ENCODE measurements at regions not wholly inside any gene's neighbourhood (a gene's known extent, or its start where the extent isn't known, plus 50 kb on each side); places are given as distances from the start of the nearest gene placed in this dataset.

DNA sequence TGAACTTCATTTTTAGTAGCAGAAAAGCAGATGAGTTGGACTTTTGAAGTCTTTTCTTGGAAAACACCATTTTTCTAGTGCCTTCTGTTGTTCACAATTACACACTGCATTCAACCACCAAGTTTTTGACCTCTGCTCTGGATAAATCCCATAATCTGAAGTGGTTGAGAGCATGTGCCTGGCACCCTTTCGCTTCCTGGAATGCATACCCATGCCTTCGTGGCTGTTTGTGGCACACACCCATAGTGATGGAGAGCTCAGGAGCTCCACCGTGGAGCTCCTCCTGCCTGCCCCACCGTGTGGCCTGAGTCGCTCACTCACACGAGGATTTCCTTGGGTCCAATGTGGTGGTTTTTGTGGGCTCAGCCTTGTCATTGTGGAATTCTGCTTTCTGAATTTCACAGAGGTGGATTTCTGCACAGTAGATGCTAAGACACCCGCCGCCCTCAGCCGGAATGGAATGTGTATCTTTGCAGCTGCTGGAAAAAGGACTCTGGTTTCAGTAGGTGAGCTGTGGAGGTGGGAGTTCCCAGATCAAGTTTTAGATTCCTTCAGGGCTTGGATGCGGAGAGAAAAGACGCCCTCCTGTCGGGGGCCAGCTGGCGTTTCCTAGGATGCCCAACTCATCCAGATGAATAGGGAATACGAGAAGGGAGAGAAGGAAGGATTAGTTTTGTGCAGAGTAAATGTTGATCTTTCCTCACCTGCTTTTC, 500.4 kb downstream of the IRX1 start:
- ChIA-PET POLR2A (no interaction called here), CTCF (ENCODE audit: unreplicated experiment) (no interaction called here)
- H4K20me1 ChIP-seq (ENCODE audit: insufficient read depth, low read length) = no peaks in the 10 kb centered on the region
- no peak overlapping the region for H3K27ac ChIP-seq (ENCODE audit: low read depth, low read length, poor library complexity, severe bottlenecking)
- H3K36me3 ChIP-seq (ENCODE audit: insufficient read depth, low read length) = no peaks in the 10 kb centered on the region
- H3K4me1 ChIP-seq (ENCODE audit: insufficient read depth, low read length, poor library complexity, severe bottlenecking) = no peaks in the 10 kb centered on the region
- H3K9me3 ChIP-seq (ENCODE audit: low read length) = no peaks in the 10 kb centered on the region
- no peak overlapping the region for H3K4me3 ChIP-seq (ENCODE audit: low read depth, low read length, poor library complexity, severe bottlenecking)
- no peak for DNase-seq (ENCODE audit: low spot score)
- no peaks in the 10 kb centered on the region for H3K9me2 ChIP-seq (ENCODE audit: insufficient read depth, low read length)
- intact Hi-C loops (cut with micrococcal nuclease; ENCODE audit: unreplicated experiment) = no loop called here
- TF ChIP-seq EZH2phosphoT487 (IDR thresholded peaks at IDR 0.05; ENCODE audit: borderline replicate concordance, low read depth, low read length) = no peak
- TF ChIP-seq, protein P1, sequence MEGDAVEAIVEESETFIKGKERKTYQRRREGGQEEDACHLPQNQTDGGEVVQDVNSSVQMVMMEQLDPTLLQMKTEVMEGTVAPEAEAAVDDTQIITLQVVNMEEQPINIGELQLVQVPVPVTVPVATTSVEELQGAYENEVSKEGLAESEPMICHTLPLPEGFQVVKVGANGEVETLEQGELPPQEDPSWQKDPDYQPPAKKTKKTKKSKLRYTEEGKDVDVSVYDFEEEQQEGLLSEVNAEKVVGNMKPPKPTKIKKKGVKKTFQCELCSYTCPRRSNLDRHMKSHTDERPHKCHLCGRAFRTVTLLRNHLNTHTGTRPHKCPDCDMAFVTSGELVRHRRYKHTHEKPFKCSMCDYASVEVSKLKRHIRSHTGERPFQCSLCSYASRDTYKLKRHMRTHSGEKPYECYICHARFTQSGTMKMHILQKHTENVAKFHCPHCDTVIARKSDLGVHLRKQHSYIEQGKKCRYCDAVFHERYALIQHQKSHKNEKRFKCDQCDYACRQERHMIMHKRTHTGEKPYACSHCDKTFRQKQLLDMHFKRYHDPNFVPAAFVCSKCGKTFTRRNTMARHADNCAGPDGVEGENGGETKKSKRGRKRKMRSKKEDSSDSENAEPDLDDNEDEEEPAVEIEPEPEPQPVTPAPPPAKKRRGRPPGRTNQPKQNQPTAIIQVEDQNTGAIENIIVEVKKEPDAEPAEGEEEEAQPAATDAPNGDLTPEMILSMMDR (conservative IDR thresholded peaks at IDR 0.05; ENCODE audit: low read length) = no peak
- H2AFZ ChIP-seq (ENCODE audit: low read length) = no peak overlapping the region
- no TSS peak for BruUV-seq (replicated peaks)
- H3K4me2 ChIP-seq (ENCODE audit: low read length) = no peak overlapping the region
- H3K79me2 ChIP-seq (ENCODE audit: insufficient read depth, low read depth, low read length) = no peaks in the 10 kb centered on the region

DNA sequence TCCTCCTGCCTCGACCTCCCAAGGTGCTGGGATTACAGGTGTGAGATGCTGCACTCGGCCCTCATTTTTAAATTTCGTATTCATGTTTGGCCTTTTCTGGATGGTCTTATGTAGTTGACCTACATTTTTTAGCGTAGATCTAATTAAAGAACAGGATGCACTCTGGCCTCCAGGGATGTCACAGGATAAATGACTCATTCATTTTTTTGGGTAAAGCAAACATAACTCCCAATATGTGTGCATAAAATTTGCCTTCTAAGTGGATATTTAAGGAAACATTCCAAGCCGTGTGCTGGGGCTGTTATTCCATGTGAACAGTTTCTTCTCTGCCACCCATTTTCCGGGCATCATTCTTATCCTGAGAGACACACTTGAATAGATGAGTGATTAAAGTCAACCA, 501.6 kb downstream of the IRX1 start:
- H3K36me3 ChIP-seq (ENCODE audit: insufficient read depth, low read length) = no peaks in the 10 kb centered on the region
- intact Hi-C loops (cut with micrococcal nuclease; ENCODE audit: unreplicated experiment) = no loop called here

DNA sequence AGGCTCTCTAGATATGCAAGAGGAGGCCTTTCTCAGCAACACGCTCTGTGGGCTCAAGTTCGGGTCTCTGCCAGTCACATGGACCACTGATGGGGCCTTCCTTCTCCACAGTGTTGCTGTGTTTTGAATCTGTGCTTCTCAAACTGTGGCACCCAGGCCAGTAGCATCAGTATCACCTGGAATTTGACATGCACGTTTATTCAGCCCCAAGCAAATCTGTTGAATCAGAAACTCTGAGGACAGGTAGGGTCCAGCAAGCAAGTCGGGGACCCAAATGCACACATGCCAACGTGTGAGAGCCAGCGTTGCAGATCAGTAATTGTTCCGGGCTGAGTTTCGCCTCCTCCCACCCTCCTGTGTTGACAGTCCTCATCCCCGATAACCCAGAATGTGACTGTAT, 502.6 kb downstream of the IRX1 start:
- H3K36me3 ChIP-seq (ENCODE audit: insufficient read depth, low read length) = no peaks in the 10 kb centered on the region
- H3K4me3 ChIP-seq (ENCODE audit: low read depth, low read length, poor library complexity, severe bottlenecking) = no peak overlapping the region
- H3K4me2 ChIP-seq (ENCODE audit: low read length) = no peak overlapping the region
- BruUV-seq (replicated peaks) = no TSS peak
- TF ChIP-seq, protein P1 (conservative IDR thresholded peaks at IDR 0.05; ENCODE audit: low read length) = no peak
- no peak for TF ChIP-seq EZH2phosphoT487 (IDR thresholded peaks at IDR 0.05; ENCODE audit: borderline replicate concordance, low read depth, low read length)
- intact Hi-C loops (cut with micrococcal nuclease; ENCODE audit: unreplicated experiment) = no loop called here
- no peak for DNase-seq (ENCODE audit: low spot score)
- H3K9me3 ChIP-seq (ENCODE audit: low read length) = no peaks in the 10 kb centered on the region
- POLR2A ChIA-PET = no interaction called here
- H2AFZ ChIP-seq (ENCODE audit: low read length) = no peak overlapping the region
- CTCF ChIA-PET (ENCODE audit: unreplicated experiment) = no interaction called here
- H3K4me1 ChIP-seq (ENCODE audit: insufficient read depth, low read length, poor library complexity, severe bottlenecking) = no peaks in the 10 kb centered on the region
- no peaks in the 10 kb centered on the region for H4K20me1 ChIP-seq (ENCODE audit: insufficient read depth, low read length)
- no peak overlapping the region for H3K27ac ChIP-seq (ENCODE audit: low read depth, low read length, poor library complexity, severe bottlenecking)
- H3K79me2 ChIP-seq (ENCODE audit: insufficient read depth, low read depth, low read length) = no peaks in the 10 kb centered on the region
- no peaks in the 10 kb centered on the region for H3K9me2 ChIP-seq (ENCODE audit: insufficient read depth, low read length)

More for the DNA sequence above, 501.6 kb downstream of the IRX1 start:
- no peak for DNase-seq (ENCODE audit: low spot score)
- no TSS peak for BruUV-seq (replicated peaks)
- TF ChIP-seq EZH2phosphoT487 (IDR thresholded peaks at IDR 0.05; ENCODE audit: borderline replicate concordance, low read depth, low read length) = no peak
- CTCF ChIA-PET (ENCODE audit: unreplicated experiment) = no interaction called here
- Histone ChIP-seq H3K79me2 (ENCODE audit: insufficient read depth, low read depth, low read length) (no peaks in the 10 kb centered on the region), H3K9me3 (ENCODE audit: low read length) (no peaks in the 10 kb centered on the region), H3K27ac (ENCODE audit: low read depth, low read length, poor library complexity, severe bottlenecking) (no peak overlapping the region), H3K4me2 (ENCODE audit: low read length) (no peak overlapping the region), H2AFZ (ENCODE audit: low read length) (no peak overlapping the region), H4K20me1 (ENCODE audit: insufficient read depth, low read length) (no peaks in the 10 kb centered on the region), H3K4me3 (ENCODE audit: low read depth, low read length, poor library complexity, severe bottlenecking) (no peak overlapping the region), H3K4me1 (ENCODE audit: insufficient read depth, low read length, poor library complexity, severe bottlenecking) (no peaks in the 10 kb centered on the region), H3K9me2 (ENCODE audit: insufficient read depth, low read length) (no peaks in the 10 kb centered on the region)
- POLR2A ChIA-PET = no interaction called here

Data from OCI-LY7 (cell line).